ENCODE measurements at regions not wholly inside any gene's neighbourhood (a gene's known extent, or its start where the extent isn't known, plus 50 kb on each side); places are given as distances from the start of the nearest gene placed in this dataset.
A peak's percentile ranks its signal among the peaks of the same experiment; 100 is the strongest.

DNA sequence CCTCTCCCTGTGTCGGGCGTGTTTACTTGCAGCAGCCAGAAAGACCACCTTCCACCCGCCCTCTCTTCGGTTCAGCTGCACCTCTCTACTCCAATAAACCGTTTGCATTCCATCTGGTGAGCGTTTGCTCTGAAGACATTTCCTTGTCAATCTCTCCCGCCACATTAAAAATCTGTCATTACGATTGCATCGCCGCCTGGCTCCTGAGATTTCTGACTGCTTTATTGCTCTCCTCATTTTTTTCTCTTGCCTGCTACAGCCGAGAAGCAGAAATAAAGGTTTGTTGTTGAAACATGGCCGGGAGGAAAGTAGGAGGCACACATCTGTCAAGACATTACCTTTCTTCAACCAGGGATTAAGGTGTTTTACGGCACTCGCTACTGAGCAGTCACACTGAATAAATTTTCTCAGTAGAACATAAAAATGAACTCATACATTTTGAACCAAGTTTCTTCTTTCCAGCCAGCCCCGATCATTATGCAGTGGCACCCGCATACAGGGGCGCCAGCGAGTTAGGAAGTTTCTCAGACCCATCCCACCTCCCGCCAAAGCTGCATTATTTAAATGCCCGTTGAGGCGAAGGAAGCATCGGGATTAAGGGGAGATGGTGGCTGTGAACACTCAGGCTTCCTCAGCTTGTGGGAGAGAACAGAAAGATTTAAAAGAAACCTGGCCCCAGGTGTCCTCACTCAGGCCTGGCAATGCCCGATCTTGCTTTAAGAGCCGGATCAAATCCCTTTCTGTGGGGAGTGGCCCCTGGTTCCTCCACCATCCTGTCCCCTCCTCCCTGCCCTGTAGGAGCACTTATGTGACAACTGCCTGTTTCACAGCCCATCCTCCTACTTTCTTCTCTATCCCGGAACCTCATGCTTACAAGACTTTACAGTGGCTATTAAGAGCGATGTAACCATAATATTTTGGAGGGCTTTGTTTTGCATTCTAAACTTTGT, 1108.9 kb downstream of the BCL11B start:
- peak; percentile 8 for DNase-seq

DNA sequence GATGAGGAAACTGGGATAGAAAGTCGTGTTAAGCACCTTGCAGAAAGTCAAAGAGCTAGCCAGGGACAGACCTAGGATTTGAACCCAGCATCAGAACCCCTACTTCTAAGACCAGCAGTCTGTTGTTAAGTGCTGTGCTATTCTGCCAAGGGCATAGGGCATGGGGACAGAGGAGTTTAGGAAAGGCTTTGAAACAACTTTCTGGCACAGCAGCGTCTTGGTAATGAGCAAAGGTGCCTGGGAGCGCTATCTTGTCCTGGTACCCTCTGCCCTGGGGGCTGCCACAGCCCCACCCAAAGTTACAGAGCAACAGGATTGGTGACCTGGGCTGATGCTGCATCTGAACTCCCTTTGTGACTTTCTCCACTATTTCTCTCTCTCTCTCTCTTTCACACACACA, 1108.1 kb downstream of the BCL11B start:
- DNase-seq = no peak

DNA sequence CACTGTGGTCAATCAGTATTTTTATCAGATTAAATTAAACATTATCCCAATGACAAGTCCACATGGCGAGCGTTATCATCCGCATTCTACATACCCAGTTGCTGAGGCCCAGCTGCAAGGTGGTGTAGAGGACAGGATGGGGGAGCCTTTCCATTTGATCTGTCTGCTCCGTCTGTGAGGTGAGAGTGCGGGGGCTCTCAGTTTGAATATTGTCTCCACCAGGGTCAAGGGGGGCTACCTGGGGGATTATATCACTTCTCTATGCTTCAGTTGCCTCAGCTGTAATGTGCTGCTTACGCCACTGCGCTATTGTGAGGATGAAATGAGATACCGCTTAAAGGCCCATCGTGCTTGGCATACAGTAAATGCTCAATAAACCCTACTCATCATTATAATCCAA, 1106.0 kb downstream of the BCL11B start:
- DNase-seq = no peak

DNA sequence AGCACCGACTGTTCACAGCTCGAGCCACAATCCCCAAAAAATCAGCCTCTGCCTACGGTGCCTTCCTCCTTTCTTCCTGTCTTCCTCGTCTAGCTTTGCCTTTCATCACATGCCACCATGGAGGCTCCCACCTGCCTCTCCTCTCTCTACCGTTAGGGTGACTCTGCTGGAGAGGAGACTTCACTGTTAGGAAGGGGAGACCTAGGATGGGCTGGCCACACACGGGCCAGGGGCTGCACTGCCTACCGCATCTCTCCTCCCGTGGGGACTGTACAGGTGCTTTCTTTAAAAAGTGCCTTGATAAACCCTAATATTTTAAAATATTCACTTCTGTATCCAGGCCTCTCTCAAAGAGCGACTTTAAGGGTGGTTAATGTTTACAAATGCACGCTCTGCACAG, 1104.7 kb downstream of the BCL11B start:
- no peak for DNase-seq

DNA sequence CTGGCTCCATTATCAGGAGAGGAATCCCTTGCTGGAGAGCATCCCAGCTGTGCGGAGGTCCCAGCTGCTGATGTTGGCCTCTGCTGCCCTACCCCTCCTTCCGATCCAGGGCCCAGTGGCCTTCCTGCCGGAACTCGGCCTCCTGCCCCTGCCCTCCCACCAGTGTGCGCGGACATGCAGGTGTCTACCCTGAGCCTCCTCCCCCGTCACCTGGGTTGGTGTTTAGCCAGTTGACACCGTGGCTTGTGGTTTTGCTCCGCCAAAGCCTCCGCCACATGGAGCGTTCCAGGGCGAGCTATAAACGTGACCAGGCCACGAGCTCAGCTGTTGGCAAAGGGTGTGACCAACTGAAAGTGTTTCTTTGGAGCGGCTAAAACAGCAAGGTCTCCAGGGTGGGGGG, 1104.3 kb downstream of the BCL11B start:
- DNase-seq = no peak

DNA sequence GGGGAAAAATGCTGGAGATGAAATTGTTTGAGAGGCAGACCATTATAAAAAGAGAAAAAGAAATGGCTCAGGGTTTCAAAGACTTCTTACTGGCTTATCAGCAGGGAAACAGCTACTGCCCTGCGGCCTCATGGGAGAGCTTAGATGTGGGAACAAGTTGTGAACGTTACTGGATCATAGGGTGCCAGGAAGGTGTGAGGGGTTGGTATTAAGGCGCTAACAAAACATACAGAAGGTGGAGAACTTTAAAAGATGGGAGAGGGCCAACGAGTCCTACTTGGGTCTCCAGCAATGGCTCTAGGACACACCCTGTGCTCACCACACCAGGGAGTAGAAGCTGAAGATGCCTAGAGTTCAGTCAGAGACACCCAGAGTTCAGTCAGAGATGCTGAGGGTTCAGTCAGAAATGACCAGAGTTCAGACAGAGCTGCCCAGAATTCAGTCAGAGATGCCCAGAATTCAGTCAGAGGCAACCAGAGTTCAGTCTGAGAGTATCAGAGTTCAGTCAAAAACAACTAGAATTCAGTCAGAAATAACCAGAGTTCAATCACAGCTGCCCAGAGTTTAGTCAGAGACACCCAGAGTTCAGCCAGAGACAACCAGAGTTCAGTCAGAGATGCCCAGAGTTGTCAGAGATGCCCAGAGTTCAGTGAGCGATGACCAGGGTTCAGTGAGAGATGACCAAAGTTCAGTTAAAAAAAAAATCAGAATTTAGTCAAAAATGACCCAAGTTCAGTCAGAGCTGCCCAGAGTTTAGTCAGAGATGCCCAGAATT, 1103.6 kb downstream of the BCL11B start:
- DNase-seq = no peak

DNA sequence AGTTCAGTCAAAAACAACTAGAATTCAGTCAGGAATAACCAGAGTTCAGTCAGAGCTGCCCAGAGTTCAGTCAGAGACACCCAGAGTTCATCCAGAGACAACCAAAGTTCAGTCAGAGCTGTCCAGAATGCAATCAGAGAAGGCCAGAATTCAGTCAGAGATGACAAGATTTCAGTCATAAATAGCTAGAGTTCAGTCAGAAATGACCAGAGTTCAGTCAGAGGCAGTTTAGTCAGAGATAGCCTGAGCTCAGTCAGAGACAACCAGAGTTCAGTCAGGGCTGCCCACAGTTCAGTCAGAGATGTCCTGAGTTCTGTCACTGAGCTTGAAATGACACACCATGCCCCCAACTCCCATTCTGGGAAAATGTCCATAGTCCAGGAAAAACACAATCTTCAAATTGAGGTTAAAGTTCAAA, 1102.8 kb downstream of the BCL11B start:
- no peak for DNase-seq

DNA sequence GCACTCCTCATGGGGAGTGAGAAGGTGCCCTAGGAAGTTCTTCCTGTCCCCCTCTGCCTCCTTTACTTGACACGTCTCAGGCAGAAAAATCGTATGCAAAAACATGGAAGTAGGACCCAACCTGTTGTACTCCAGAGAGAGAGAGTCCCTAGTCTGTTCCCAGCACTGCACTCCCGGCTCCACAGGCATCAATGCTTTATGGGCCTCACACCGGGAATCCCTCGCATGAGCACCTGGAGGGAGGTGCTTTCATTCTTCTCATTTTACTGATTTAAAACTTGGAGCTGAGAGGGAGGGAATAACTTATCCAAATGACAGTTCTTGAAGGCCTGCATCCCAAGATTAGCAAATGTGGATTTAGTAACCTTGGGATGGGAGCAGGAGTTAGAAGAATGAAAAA, 1101.4 kb downstream of the BCL11B start:
- DNase-seq = no peak

DNA sequence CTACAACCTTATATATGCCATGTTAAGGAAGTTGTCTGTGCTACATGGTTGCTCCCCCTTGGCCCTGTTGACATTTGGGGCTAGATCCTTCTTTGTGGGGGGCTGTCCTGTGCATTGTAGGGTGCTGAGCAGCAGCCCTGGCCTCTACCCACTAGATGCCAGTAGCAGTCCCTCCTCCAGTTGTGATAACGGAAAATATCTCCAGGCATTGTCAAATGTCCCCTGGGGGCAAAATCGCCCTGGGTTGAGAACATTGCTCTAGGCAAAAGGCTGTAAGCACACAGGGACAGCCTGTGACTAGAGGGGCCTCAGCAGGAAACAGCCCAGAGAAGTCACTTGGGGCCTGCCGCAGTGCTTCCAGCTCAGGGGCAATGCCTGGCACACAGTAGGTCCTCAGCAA, 1100.3 kb downstream of the BCL11B start:
- DNase-seq = no peak

DNA sequence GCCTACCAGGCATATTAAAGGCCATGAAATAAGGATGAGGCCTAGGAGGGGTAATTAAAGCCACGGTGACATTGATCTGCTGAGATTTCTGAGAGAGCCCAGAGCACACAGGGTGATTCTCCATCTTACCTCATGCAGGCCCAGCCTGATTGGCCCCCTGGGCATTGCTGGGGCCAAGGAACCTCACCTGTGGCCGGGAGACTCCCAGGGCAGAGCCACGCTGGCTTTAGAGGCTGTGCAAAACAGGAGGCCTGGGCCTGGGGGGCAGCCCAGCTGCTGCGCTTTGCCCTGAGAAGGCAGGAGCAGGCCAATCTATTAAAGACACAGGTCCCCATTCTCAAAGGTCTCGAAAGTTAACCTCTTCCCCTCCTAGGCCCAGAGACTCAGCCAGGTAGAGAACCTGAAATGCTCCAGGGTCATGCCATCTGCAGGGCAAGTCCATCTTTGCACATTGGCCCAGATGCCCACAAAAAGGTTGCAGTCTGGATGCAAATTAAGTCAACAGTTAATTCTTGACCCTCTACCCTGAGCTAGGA, 1099.7 kb downstream of the BCL11B start:
- no peak for DNase-seq

DNA sequence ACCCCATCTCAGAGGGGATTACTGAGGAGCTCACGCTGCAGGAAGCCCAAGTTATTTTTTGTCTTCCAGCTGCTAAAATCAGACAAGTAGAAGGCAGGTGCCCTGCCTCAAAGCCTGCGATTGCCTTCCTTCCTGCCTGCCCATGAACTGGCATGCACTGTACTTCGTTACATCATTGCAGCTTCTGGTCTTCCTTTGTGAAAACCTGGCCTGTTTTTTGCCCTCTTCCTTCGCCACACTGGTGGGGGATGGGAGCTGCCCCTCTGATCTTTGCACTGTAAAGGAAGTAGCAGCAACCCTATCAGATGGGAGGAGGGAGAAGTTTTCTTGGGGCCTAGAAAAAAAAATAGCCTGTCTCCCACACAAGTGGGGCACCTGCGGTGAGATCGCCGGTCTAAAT, 1098.7 kb downstream of the BCL11B start:
- DNase-seq = no peak

DNA sequence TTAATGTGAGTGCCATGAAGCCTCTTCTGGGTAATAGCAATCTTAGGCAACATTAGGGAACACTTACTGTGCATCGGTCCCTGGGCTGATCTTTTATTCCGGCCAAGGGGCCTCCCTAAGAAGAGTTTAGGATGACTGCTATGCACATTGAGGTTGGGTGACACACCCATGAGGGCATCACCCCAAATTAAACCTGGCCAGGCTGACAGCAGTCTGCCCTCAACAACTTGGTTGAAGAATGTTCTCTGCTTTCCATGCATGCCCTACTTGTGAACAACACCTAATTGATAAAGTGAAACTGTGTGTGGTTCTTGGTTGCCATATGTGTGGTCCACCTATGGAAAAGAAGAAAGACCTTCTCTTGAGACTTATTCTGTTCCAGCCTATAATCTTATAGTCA, 1098.0 kb downstream of the BCL11B start:
- no peak for DNase-seq

DNA sequence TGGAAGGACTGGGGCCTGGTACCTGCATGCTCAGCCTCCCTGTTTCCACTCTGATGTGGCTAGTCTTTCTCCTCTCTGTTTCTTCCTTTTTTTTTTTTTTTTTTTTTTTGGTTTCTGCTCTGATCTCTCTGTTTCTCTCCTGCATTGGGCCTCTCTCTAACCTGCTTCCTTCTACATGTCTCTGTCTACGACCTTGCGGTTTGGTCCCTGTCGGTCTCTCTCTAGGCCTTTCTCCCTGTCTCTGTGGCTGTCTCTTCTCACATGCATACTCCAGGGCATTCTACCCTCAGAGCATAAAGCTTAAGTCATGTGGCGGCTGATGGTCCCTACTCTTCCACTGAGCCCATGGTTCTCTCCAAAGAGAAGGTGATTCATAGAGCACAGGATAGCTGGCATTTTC, 1096.6 kb downstream of the BCL11B start:
- DNase-seq = no peak

DNA sequence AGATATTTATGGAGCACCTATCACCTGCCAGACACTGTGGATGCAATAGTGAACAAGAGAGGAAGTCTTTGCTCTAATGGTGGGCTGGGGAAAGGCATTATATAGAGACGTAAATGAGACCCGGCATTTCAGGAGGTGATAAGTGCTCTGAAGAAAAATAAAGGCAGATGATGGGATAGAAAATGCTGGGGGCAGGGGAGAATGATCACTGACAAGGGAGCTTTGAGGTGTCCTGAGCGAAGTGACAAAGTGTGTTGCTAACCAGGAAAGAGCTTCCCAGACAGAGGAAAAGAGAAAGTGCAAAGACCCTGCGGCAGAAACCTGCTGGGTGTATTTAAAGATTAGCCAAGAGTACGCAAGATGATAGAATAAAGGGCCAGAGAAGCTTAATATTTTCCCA, 1096.1 kb downstream of the BCL11B start:
- DNase-seq = no peak

DNA sequence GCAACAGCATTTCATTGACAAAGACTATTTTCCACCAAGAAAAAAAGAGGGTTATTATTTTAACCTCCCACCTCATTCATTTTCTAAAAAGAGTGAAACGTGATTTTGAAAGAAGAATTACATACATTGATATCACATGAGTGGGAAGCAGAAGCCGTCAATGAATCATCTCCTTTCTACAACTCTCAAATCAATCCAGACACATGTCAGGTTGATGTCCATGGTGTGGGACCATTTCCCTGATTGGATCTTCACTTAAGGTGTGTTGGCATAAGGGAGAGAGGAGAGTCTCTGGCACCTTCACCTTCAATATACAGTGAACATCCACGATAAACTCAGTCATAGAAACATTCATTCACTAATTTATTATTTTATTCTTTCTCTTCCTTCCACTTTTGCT, 1095.1 kb downstream of the BCL11B start:
- DNase-seq = no peak

DNA sequence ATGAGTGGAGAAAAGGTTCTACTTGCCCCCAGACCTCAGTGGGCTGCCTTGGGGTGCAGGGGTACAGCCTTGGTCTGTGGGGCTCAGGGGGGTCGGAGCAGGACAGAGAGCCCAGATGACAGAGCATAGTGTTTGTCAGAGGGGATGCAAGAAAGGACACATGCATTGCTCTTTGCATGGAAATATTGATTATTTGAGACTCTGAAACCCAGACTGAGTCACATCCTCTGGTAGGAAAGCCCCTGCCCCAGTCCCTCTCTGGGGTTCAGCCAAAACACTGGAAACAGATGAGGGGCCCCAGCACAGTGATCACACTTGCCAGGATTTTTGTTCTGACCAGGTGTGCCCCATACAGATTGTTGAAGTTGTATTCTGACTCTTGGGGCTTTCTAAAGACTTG, 1094.4 kb downstream of the BCL11B start:
- DNase-seq = no peak

DNA sequence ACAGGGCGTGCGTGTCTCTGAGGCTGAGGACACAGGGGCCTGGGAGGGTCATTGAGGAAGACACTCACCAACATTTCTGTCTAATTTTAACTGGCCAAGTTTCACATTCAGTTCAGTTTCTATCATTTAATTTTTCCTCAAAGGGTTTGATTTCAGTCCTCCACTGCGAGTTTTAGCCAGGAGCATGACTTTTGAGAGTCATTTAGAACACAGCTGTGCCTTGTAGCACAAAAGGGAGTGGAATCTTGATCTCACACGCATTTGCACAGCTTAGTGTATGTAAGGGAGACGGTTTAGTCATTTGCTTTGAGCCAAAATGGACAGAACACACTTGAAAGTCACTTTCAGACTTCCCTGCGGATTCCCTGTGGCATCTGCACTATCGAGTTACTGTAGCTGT, 1090.8 kb downstream of the BCL11B start:
- no peak for DNase-seq

DNA sequence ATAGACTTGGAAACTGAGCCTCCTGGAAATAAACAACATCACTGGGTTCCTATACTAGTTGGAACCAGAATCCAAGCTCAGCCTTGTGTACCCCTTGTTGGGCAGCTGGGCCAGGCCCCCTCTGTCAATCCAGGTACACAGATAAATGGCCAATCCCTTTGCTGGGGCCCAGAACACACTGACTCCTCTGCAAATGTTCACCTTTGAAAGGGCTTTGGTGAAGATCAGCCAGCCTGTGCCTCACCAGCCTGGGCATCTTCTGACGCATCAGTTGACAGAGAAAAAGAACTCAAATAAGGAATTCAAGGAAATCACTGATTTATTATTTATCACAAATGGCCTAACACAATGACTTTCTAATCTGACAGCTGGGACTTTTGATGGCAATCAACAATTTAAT, 1090.2 kb downstream of the BCL11B start:
- DNase-seq = no peak

DNA sequence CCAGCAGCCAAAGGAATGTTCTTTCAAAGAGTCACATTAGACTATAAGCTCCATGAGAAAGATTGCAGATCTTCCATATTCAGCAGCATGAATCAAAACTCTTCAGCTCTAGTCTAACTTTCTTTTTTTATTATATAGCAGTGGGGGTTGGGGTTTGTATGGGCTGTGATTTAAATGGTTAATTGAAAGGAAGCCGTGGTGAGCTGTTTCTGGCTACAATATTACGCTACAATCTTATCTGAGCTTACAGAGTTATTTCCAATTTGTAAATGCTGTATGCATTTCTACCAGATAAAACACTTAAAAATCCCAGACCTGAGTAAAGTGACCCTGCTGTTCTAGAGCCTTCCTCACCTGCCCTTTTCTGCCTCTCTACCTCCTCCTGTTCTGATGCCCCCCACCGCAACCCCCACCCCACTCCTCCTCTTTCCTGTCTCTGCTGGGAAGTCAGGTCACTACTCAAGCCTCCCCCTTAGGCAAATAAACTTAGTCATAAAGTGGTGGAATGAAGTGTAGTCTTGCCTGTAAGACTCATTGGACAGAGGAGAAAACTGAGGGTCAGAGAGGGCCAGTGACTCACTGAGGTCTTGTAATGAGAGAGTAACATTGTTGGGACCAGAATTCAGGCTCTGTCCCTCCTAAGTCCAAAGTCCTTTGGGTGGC, 1089.5 kb downstream of the BCL11B start:
- no peak for DNase-seq

DNA sequence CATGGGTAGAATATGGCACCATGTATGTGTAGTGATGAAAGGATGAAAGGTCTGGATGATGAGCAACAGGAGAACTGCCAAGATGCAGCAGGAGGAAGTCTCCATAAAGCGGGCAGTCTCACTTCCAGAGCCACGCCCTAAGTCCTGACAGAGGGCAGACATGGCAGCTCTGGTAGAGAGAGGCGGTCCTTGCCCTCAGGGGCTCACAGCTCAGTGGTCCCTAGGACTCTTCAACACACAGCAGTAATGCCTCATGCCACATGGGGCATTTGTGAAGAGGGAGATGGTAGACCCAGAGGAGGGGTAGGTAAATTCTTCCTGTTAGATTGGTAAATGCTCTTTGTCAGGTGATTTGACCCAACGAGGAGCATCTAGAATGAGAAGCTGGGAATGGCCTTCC, 1088.4 kb downstream of the BCL11B start:
- no peak for DNase-seq

DNA sequence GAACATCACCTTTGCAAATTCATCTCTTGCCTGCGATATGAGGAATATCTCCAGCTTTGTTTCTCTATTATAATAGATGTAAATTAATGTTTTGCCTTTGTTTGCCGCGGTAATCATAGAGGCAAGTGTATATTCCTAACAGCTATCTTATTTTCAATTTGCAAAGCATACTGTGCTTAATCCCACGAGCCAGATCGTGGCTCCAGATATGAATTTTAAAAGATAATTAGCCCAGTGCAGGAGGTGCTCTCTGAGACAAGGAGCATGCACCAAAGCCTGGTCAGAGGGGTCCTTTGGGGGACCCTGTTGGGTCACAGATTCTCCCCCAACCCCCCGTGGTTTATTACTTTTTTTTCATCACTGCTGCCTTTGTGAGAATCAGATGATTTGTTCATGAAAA, 1087.5 kb downstream of the BCL11B start:
- no peak for DNase-seq

DNA sequence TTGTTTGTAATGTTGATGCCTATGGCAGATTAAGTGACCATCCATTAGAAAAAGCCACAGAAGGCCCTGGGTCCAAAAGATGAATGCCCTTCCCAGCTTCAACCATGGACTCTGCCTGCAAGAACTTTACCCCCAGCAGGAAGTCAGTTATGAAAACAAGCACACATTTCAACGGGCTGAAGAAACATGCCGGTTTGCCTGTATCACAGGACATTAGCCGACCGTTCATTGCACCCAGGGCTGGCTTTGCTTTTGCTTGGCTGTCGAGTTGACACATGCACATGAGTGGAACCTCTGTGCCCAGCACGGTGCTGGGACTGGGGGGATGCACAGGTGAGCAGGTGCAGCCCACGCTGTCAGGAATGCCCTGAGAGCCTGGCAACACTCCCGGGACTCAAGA, 1087.0 kb downstream of the BCL11B start:
- no peak for DNase-seq

DNA sequence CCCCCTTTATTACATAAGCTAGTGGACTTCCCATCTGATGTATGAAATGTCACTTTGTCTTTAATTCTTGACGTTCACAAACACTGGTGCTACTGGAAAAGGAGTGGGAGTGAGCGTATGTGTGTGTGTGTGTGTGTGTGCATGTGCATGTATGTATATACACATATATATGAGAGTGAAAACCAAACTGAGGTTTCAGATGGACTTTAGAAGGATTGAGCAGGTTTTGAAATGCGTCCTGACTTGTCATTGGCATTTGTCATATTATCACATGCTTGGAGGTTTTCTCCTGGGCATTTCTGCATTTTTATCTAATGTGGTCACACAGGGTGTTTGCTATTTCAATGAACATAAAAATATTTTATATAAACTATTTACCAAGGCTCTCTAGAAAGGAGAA, 1085.9 kb downstream of the BCL11B start:
- no peak for DNase-seq
